LNCaP clone FGC (cell line): ENCODE measurements at regions not wholly inside any gene's neighbourhood (a gene's known extent, or its start where the extent isn't known, plus 50 kb on each side); places are given as distances from the start of the nearest gene placed in this dataset.

Experiments used
- DNase-seq: peaks from one replicate; pipeline ENCODE4 v3.0.0-alpha.2; 2011; ENCODE audit warnings: low read depth
- H3K4me3 ChIP-seq: 2 replicates; pipeline ENCODE4 v1.5.1; 2011; ENCODE audit warnings: mild to moderate bottlenecking, low read depth, low read length, control low read depth
- CTCF ChIP-seq: IDR thresholded peaks from 2 replicates; pipeline ENCODE4 v1.5.1; 2012; ENCODE audit warnings: mild to moderate bottlenecking; ENCODE audit not compliant: control insufficient read depth, insufficient read depth; ENCODE audit errors: extremely low read depth

- DNase-seq, result no peak
- H3K4me3 ChIP-seq, result no peak overlapping the region
- TF ChIP-seq CTCF, result no peak
Measured at GRCh38 chr5:30932273-30933017, 261.0 kb upstream of the CDH6 start.

- TF ChIP-seq CTCF, result no peak
Measured at GRCh38 chr5:30930736-30931135, 262.8 kb upstream of the CDH6 start.

GRCh38 chr5:30928956-30929355 is 264.5 kb upstream of the CDH6 start:
- H3K4me3 ChIP-seq, result no peak overlapping the region
- no peak for TF ChIP-seq CTCF
- no peak for DNase-seq

More at GRCh38 chr5:30930736-30931135, 262.8 kb upstream of the CDH6 start:
- H3K4me3 ChIP-seq, result no peak overlapping the region
- no peak for DNase-seq

- DNase-seq, result no peak
- H3K4me3 ChIP-seq, result no peak overlapping the region
- TF ChIP-seq CTCF, result no peak
Measured at GRCh38 chr5:30926218-30926617, 267.3 kb upstream of the CDH6 start.

GRCh38 chr5:30921388-30921787 is 272.1 kb upstream of the CDH6 start:
- TF ChIP-seq CTCF, result no peak
- DNase-seq, result no peak
- H3K4me3 ChIP-seq, result no peak overlapping the region

- no peak for DNase-seq
- TF ChIP-seq CTCF, result no peak
- H3K4me3 ChIP-seq, result no peak overlapping the region
Measured at GRCh38 chr5:30918171-30918570, 275.3 kb upstream of the CDH6 start.

- no peak for TF ChIP-seq CTCF
- no peak for DNase-seq
- H3K4me3 ChIP-seq, result no peak overlapping the region
Measured at GRCh38 chr5:30908356-30908755, 285.1 kb upstream of the CDH6 start.
